K562 (cell line): ENCODE measurements at regions not wholly inside any gene's neighbourhood (a gene's known extent, or its start where the extent isn't known, plus 50 kb on each side); places are given as distances from the start of the nearest gene placed in this dataset.

ENCODE experiments used
- ATAC-seq: fragments of 200-7000 bp; cut with Tn5 transposase; 3 replicates; pipeline ENCODE4 v1.9.1; 2020; ENCODE audit warnings: moderate library complexity
- BruUV-seq: library from RNA; stranded (reverse); fragments of 400-500 nt; replicated peaks from 2 replicates; lab custom pipeline; 2021; lab: Mats Ljungman, UMichigan
- CTCF ChIA-PET: fragments of 300-600 bp; formaldehyde crosslinking; extraction: SDS; loops from one replicate; lab custom pipeline; 2021; ENCODE audit warnings: low intra/inter-chr PET ratio; lab: Yijun Ruan, JAX
- POLR2A ChIA-PET: fragments of 300-600, 350-650 bp; sonication (Branson Sonifier 250); formaldehyde crosslinking; extraction: SDS; loops from one replicate; lab custom pipeline; 2021; ENCODE audit warnings: antibody characterized with exemption, inconsistent platforms; lab: Yijun Ruan, JAX
- DNase-seq, 4 experiments: peaks; one replicate each; pipeline versions ENCODE4 v3.0.0 to v3.0.0-alpha.2; 2011 to 2018; ENCODE audit warnings: low spot score in 3 of 4, mixed read lengths in 3 of 4; ENCODE audit errors: extremely low read depth in 1 of 4
- FAIRE-seq: peaks from 2 replicates; lab custom pipeline; 2011; peaks lifted over from hg19 to GRCh38; lab: Jason Lieb, UNC
- H2AFZ ChIP-seq: 2 replicates; pipeline ENCODE4 v1.6.0; 2011; ENCODE audit warnings: low read depth, low read length, control low read depth, inconsistent platforms
- H3K27ac ChIP-seq: fragments of 200-600 bp; 3 replicates; pipeline ENCODE4 v1.8.0; 2011; ENCODE audit warnings: low read depth, mild to moderate bottlenecking, control low read depth, inconsistent platforms, low read length, moderate library complexity, mixed read lengths; ENCODE audit errors: extremely low read depth
- H3K27me3 ChIP-seq, 2 experiments: fragments of 300-600 bp in 1 of 2; 2 replicates in 1 of 2; 3 replicates in 1 of 2; pipeline versions ENCODE4 v1.6.0 to v1.8.0; 2011; ENCODE audit warnings: inconsistent platforms in 2 of 2, low read length in 2 of 2, mild to moderate bottlenecking in 1 of 2, mixed read lengths in 1 of 2, moderate library complexity in 1 of 2; ENCODE audit not compliant: control insufficient read depth in 2 of 2, insufficient read depth in 2 of 2
- H3K36me3 ChIP-seq: fragments of 300-600 bp; 3 replicates; pipeline ENCODE4 v1.8.0; 2011; ENCODE audit warnings: mild to moderate bottlenecking, low read length, inconsistent platforms; ENCODE audit not compliant: control insufficient read depth, insufficient read depth
- H3K4me1 ChIP-seq, 2 experiments: fragments of 200-600 bp in 1 of 2; replicated peaks in 1 of 2; 2 replicates in 1 of 2; 3 replicates in 1 of 2; pipeline versions ENCODE4 v1.5.1 to v1.8.0; 2011; ENCODE audit warnings: inconsistent platforms in 2 of 2, low read length in 2 of 2, mild to moderate bottlenecking in 1 of 2, mixed read lengths in 1 of 2, moderate library complexity in 1 of 2; ENCODE audit not compliant: control insufficient read depth in 2 of 2, insufficient read depth in 2 of 2
- H3K4me2 ChIP-seq: 2 replicates; pipeline ENCODE4 v1.6.1; 2011; ENCODE audit warnings: low read length, control low read depth, inconsistent platforms, mixed read lengths; ENCODE audit not compliant: insufficient read depth
- H3K4me3 ChIP-seq: fragments of 200-600 bp; sonication (generic), shearing (Covaris generic); 2 replicates; pipeline ENCODE4 v1.5.1; 2016; ENCODE audit warnings: control low read depth, inconsistent platforms
- H3K79me2 ChIP-seq: fragments of 200-600 bp; 3 replicates; pipeline ENCODE4 v1.8.0; 2011; ENCODE audit warnings: low read length, inconsistent platforms; ENCODE audit not compliant: control insufficient read depth, insufficient read depth
- H3K9ac ChIP-seq, 2 experiments: 2 replicates each; pipeline versions ENCODE4 v1.6.0 to v1.6.1; 2011; ENCODE audit warnings: low read depth in 2 of 2, low read length in 2 of 2, control low read depth in 1 of 2, inconsistent platforms in 1 of 2, mild to moderate bottlenecking in 1 of 2, mixed read lengths in 1 of 2; ENCODE audit not compliant: insufficient read depth in 1 of 2
- H3K9me1 ChIP-seq: one replicate; pipeline ENCODE4 v1.6.0; 2011; ENCODE audit warnings: inconsistent platforms, mild to moderate bottlenecking, low read length, moderate library complexity; ENCODE audit not compliant: control insufficient read depth, insufficient read depth
- H3K9me3 ChIP-seq: replicated peaks from 2 replicates; pipeline ENCODE4 v1.5.1; 2011; ENCODE audit warnings: low read depth, low read length, inconsistent platforms; ENCODE audit not compliant: control insufficient read depth, insufficient read depth
- H4K20me1 ChIP-seq: replicated peaks from 2 replicates; pipeline ENCODE4 v1.6.1; 2011; ENCODE audit warnings: low read length, inconsistent platforms, mixed read lengths; ENCODE audit not compliant: control insufficient read depth, insufficient read depth
- ARNT ChIP-seq, 2 experiments: fragments of 450-650 bp; IDR thresholded peaks; 2 replicates each; pipeline ENCODE4 v1.6.1; 2016; ENCODE audit warnings: mild to moderate bottlenecking in 1 of 2
- BRD4 ChIP-seq: fragments of 200-600 bp; sonication (generic); IDR thresholded peaks from 2 replicates; pipeline ENCODE4 v1.6.1; 2017; ENCODE audit warnings: inconsistent platforms
- C11orf30 ChIP-seq: fragments of 450-650 bp; IDR thresholded peaks from 2 replicates; pipeline ENCODE4 v1.6.1; 2016; ENCODE audit warnings: low read depth, mild to moderate bottlenecking
- CBFA2T3 ChIP-seq: fragments of 450-650 bp; IDR thresholded peaks from 2 replicates; pipeline ENCODE4 v1.6.1; 2017
- CBX2 ChIP-seq: fragments of 200-600 bp; sonication (generic); IDR thresholded peaks from one replicate; pipeline ENCODE4 v1.6.1; 2012; ENCODE audit warnings: mild to moderate bottlenecking, low read length, inconsistent platforms; ENCODE audit not compliant: insufficient read depth, poor library complexity, severe bottlenecking
- CLOCK ChIP-seq: fragments of 250-450 bp; sonication (Bioruptor Pico); IDR thresholded peaks from 2 replicates; pipeline ENCODE4 v1.4.0; 2020; ENCODE audit warnings: mild to moderate bottlenecking, moderate library complexity, borderline replicate concordance
- COPS2 ChIP-seq: fragments of 450-650 bp; conservative IDR thresholded peaks from 2 replicates; pipeline ENCODE4 v1.6.1; 2016; ENCODE audit warnings: mild to moderate bottlenecking, moderate library complexity
- CTBP1 ChIP-seq: fragments of 450-650 bp; IDR thresholded peaks from 2 replicates; pipeline ENCODE4 v1.6.1; 2016; ENCODE audit warnings: borderline replicate concordance
- HCFC1 ChIP-seq: IDR thresholded peaks from 2 replicates; pipeline ENCODE4 v1.6.1; 2012; ENCODE audit warnings: low read depth, low read length, improper control_type of control experiment
- KLF1 ChIP-seq: fragments of 450-650 bp; IDR thresholded peaks from 2 replicates; pipeline ENCODE4 v1.6.1; 2016; ENCODE audit warnings: missing genetic modification characterization, missing compliant biosample characterization
- MCM3 ChIP-seq: fragments of 450-650 bp; IDR thresholded peaks from 2 replicates; pipeline ENCODE4 v1.6.1; 2016
- NRF1 ChIP-seq, 2 experiments: fragments of 450-650 bp; IDR thresholded peaks in 1 of 2; conservative IDR thresholded peaks in 1 of 2; 2 replicates each; pipeline ENCODE4 v1.6.1; 2014; ENCODE audit warnings: mild to moderate bottlenecking in 2 of 2
- PTRF ChIP-seq: fragments of 450-650 bp; IDR thresholded peaks from 2 replicates; pipeline ENCODE4 v1.6.1; 2016; ENCODE audit warnings: mild to moderate bottlenecking, missing genetic modification characterization, missing compliant biosample characterization
- SUPT5H ChIP-seq: fragments of 450-650 bp; IDR thresholded peaks from 2 replicates; pipeline ENCODE4 v1.6.1; 2016
- TAF15 ChIP-seq: fragments of 200-400 bp; formaldehyde crosslinking; IDR thresholded peaks from 2 replicates; pipeline ENCODE4 v1.6.1; 2017; ENCODE audit warnings: mild to moderate bottlenecking, low read depth, low read length, moderate library complexity
- TBL1XR1 ChIP-seq, 2 experiments: IDR thresholded peaks; 2 replicates each; pipeline ENCODE4 v1.6.1; 2012; ENCODE audit warnings: improper control_type of control experiment in 2 of 2, low read length in 2 of 2, mild to moderate bottlenecking in 1 of 2
- ZNF316 ChIP-seq: fragments of 450-650 bp; IDR thresholded peaks from 2 replicates; pipeline ENCODE4 v1.6.1; 2016
- ZNF586 ChIP-seq: fragments of 450-650 bp; formaldehyde crosslinking; conservative IDR thresholded peaks from 2 replicates; pipeline ENCODE4 v1.4.0; 2020; ENCODE audit warnings: mild to moderate bottlenecking, moderate library complexity
- ZSCAN32 ChIP-seq: fragments of 450-650 bp; formaldehyde crosslinking; IDR thresholded peaks from 2 replicates; pipeline ENCODE4 v1.4.0; 2020; ENCODE audit warnings: mild to moderate bottlenecking, moderate library complexity
- WGBS: fragments of 100-300 bp; shearing (Covaris generic); methylation state at CpG from one replicate; pipeline ENCODE4 v1.1.6; 2016; ENCODE audit warnings: low coverage, mixed read lengths; ENCODE audit not compliant: insufficient coverage; ENCODE audit errors: missing lambda C conversion rate; 5-methylcytosine and 5-hydroxymethylcytosine counted together
- in situ Hi-C: fragments of 300-500 bp; cut with MboI; formaldehyde crosslinking; loops from 4 replicates; pipeline ENCODE4 v1.15.0; 2018; ENCODE audit warnings: inconsistent platforms, mixed read lengths
- intact Hi-C: fragments of 100-400 bp; cut with micrococcal nuclease; formaldehyde crosslinking; loops from 2 replicates; pipeline ENCODE4 v1.14.2; 2022
- TF ChIP-seq, protein P1 (sequence below): fragments of 450-650 bp; formaldehyde crosslinking; IDR thresholded peaks from 2 replicates; pipeline ENCODE4 v1.4.0; 2020; ENCODE audit warnings: mild to moderate bottlenecking, moderate library complexity

DNA sequence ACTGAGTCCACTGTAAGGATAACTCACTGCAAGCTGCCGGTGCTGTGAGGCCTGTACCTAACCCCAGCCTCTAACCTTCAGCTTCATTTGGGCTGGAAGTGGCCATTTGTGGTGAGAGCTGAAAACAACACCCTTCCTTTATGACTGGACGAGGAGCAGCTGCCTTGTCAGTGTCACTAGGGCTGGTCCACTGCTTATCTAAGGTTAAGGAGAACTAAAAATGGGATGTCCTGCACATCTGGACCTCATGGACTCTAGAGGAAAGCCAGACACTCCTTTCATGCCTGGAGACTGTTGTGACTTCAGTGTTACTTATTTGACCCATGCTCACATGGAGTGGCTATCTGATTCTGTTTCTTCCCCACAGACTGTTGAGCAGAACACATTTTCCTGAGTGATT is 139.9 kb downstream of the ZNF518B start (continued):
- TF ChIP-seq, protein P1, sequence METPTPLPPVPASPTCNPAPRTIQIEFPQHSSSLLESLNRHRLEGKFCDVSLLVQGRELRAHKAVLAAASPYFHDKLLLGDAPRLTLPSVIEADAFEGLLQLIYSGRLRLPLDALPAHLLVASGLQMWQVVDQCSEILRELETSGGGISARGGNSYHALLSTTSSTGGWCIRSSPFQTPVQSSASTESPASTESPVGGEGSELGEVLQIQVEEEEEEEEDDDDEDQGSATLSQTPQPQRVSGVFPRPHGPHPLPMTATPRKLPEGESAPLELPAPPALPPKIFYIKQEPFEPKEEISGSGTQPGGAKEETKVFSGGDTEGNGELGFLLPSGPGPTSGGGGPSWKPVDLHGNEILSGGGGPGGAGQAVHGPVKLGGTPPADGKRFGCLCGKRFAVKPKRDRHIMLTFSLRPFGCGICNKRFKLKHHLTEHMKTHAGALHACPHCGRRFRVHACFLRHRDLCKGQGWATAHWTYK: no peak
- TF ChIP-seq CBFA2T3 (peak; percentile 12; the same call in 1 of the 2 replicates), NRF1 (conservative IDR thresholded peaks at IDR 0.05 in 1 of 2, IDR thresholded peaks at IDR 0.05 in 1 of 2) (peak; percentile 15 to 32; a peak in 2 of 4 replicates), CTBP1 (peak; percentile 20; the same call in 1 of the 2 replicates), KLF1 (tag) (no peak), BRD4 (no peak)

GRCh38 chr4:10316851-10317250 is 140.4 kb downstream of the ZNF518B start:
- 38% methylated on average over 3 of the region's 3 CpGs for WGBS
- ATAC-seq (no peak), FAIRE-seq (no peak), DNase-seq (no peak)
- no peak overlapping the region for H2AFZ ChIP-seq
- no TSS peak for BruUV-seq
- no peak overlapping the region for H3K4me3 ChIP-seq
- no peaks in the 10 kb centered on the region for H4K20me1 ChIP-seq
- no peaks in the 10 kb centered on the region for H3K9me1 ChIP-seq
- POLR2A ChIA-PET: no interaction called here
- H3K36me3 ChIP-seq: no peaks in the 10 kb centered on the region
- in situ Hi-C loops: no loop called here
- H3K4me1 ChIP-seq: peaks cover 0 to 22% of the 10 kb centered on the region in 2 experiments; a peak in 3 of 5 replicates
- H3K27me3 ChIP-seq: no peaks in the 10 kb centered on the region
- intact Hi-C loops: no loop called here
- no peak overlapping the region for H3K9ac ChIP-seq
- no peak overlapping the region for H3K27ac ChIP-seq
- H3K4me2 ChIP-seq: no peak overlapping the region
- H3K79me2 ChIP-seq: no peaks in the 10 kb centered on the region
- CTCF ChIA-PET: no interaction called here
- H3K9me3 ChIP-seq: no peaks in the 10 kb centered on the region
- TF ChIP-seq CLOCK (CRISPR knock-in tag): no peak
- TF ChIP-seq SUPT5H: no peak
- TF ChIP-seq ZNF586 (CRISPR knock-in tag): no peak
- TF ChIP-seq ZNF316: peak; percentile 68
- no peak for TF ChIP-seq TBL1XR1 (IDR thresholded peaks at IDR 0.05; ENCODE audit: low read length in 2 of 2)
- peak; percentile 55; the same call in 1 of the 2 replicates for TF ChIP-seq C11orf30
- TF ChIP-seq COPS2: no peak
- TF ChIP-seq PTRF: no peak
- TF ChIP-seq ZSCAN32: no peak
- TF ChIP-seq TAF15: no peak
- no peak for TF ChIP-seq MCM3
- no peak for TF ChIP-seq ARNT (IDR thresholded peaks at IDR 0.05)
- TF ChIP-seq CBX2: no peak
- no peak for TF ChIP-seq HCFC1
